ENCODE measurements at regions not wholly inside any gene's neighbourhood (a gene's known extent, or its start where the extent isn't known, plus 50 kb on each side); places are given as distances from the start of the nearest gene placed in this dataset.

- Histone ChIP-seq H3K27me3 (ENCODE audit: control insufficient read depth, insufficient read depth, low read length) (no peaks in the 10 kb centered on the region), H3K9me3 (ENCODE audit: control insufficient read depth, insufficient read depth, low read length) (peaks cover 3% of the 10 kb centered on the region), H3K36me3 (ENCODE audit: control insufficient read depth, insufficient read depth, low read length) (no peaks in the 10 kb centered on the region), H3K27ac (ENCODE audit: low read length) (no peak overlapping the region), H3K4me1 (ENCODE audit: control insufficient read depth, insufficient read depth, low read length) (no peaks in the 10 kb centered on the region), H3K4me3 (ENCODE audit: low read length) (no peak overlapping the region)
- WGBS (ENCODE audit: insufficient coverage): 85% methylated on average over 4 of the region's 7 CpGs
- Mint-ChIP-seq H3K9me3 (peaks cover 4 to 7% of the 10 kb centered on the region in 2 donors), H3K36me3 (no peaks in the 10 kb centered on the region), H3K27me3 (ENCODE audit: low read depth in 2 of 2) (no peaks in the 10 kb centered on the region), H3K4me3 (no peak overlapping the region), H3K27ac (no peak overlapping the region), H3K4me1 (no peaks in the 10 kb centered on the region)
- no peak for TF ChIP-seq CTCF (IDR thresholded peaks at IDR 0.05)
- intact Hi-C loops (cut with micrococcal nuclease): no loop called here
- no peak for DNase-seq
- ATAC-seq: no peak
These were observed 387.3 kb downstream of the NR2F1-AS1 start for GRCh38 chr5:93193431-93194347.

GRCh38 chr5:93192683-93193082 is 388.3 kb downstream of the NR2F1-AS1 start:
- no peaks in the 10 kb centered on the region for H3K36me3 ChIP-seq (ENCODE audit: control insufficient read depth, insufficient read depth, low read length)
- Mint-ChIP-seq H3K27ac (no peak overlapping the region), H3K27me3 (ENCODE audit: low read depth in 2 of 2) (no peaks in the 10 kb centered on the region), H3K4me1 (no peaks in the 10 kb centered on the region), H3K9me3 (peaks cover 6 to 13% of the 10 kb centered on the region in 2 donors), H3K4me3 (no peak overlapping the region), H3K36me3 (no peaks in the 10 kb centered on the region)
- peaks cover 3% of the 10 kb centered on the region for H3K9me3 ChIP-seq (ENCODE audit: control insufficient read depth, insufficient read depth, low read length)
- no peak overlapping the region for H3K4me3 ChIP-seq (ENCODE audit: low read length)
- 61% methylated on average over 2 of the region's 2 CpGs for WGBS (ENCODE audit: insufficient coverage)
- intact Hi-C loops (cut with micrococcal nuclease): no loop called here
- no peak overlapping the region for H3K27ac ChIP-seq (ENCODE audit: low read length)
- no peak for TF ChIP-seq CTCF (IDR thresholded peaks at IDR 0.05)
- ATAC-seq (no peak), DNase-seq (no peak)
- H3K4me1 ChIP-seq (ENCODE audit: control insufficient read depth, insufficient read depth, low read length): no peaks in the 10 kb centered on the region
- no peaks in the 10 kb centered on the region for H3K27me3 ChIP-seq (ENCODE audit: control insufficient read depth, insufficient read depth, low read length)

GRCh38 chr5:93192087-93192486 is 388.9 kb downstream of the NR2F1-AS1 start:
- Histone ChIP-seq H3K4me3 (ENCODE audit: low read length) (no peak overlapping the region), H3K27me3 (ENCODE audit: control insufficient read depth, insufficient read depth, low read length) (no peaks in the 10 kb centered on the region), H3K27ac (ENCODE audit: low read length) (no peak overlapping the region), H3K4me1 (ENCODE audit: control insufficient read depth, insufficient read depth, low read length) (no peaks in the 10 kb centered on the region), H3K9me3 (ENCODE audit: control insufficient read depth, insufficient read depth, low read length) (no peaks in the 10 kb centered on the region), H3K36me3 (ENCODE audit: control insufficient read depth, insufficient read depth, low read length) (no peaks in the 10 kb centered on the region)
- TF ChIP-seq CTCF (IDR thresholded peaks at IDR 0.05): no peak
- H3K27me3 Mint-ChIP-seq (ENCODE audit: low read depth in 2 of 2): no peaks in the 10 kb centered on the region
- intact Hi-C loops (cut with micrococcal nuclease): no loop called here
- no peak for ATAC-seq
- no peak overlapping the region for H3K27ac Mint-ChIP-seq
- 65% methylated on average over 2 of the region's 2 CpGs for WGBS (ENCODE audit: insufficient coverage)
- no peaks in the 10 kb centered on the region for H3K36me3 Mint-ChIP-seq
- no peaks in the 10 kb centered on the region for H3K4me1 Mint-ChIP-seq
- H3K4me3 Mint-ChIP-seq: no peak overlapping the region
- H3K9me3 Mint-ChIP-seq: peaks cover 7 to 14% of the 10 kb centered on the region in 2 donors
- DNase-seq: no peak
